Transverse colon (tissue), 3 donors: ENCODE measurements at regions not wholly inside any gene's neighbourhood (a gene's known extent, or its start where the extent isn't known, plus 50 kb on each side); places are given as distances from the start of the nearest gene placed in this dataset.

Source experiments
- EP300 ChIP-seq: sonication (generic); formaldehyde crosslinking; IDR thresholded peaks from one replicate; pipeline ENCODE4 v1.6.1; 2017; ENCODE audit warnings: antibody characterized with exemption, low read depth
- POLR2A ChIP-seq: fragments of 450-650 bp; IDR thresholded peaks from one replicate; pipeline ENCODE4 v1.6.1; 2016; ENCODE audit warnings: antibody characterized with exemption, mild to moderate bottlenecking, moderate library complexity
- TF ChIP-seq, protein P1 (sequence below), 5 experiments: fragments of 200-600 bp in 3 of 5; fragments of 450-650 bp in 2 of 5; sonication (generic) in 3 of 5; IDR thresholded peaks; 1 replicate in 2 of 5; 2 replicates in 3 of 5; pipeline ENCODE4 v1.5.1; 2016 to 2017; ENCODE audit warnings: antibody characterized with exemption in 5 of 5, inconsistent platforms in 3 of 5, mild to moderate bottlenecking in 2 of 5, moderate library complexity in 1 of 5

DNA sequence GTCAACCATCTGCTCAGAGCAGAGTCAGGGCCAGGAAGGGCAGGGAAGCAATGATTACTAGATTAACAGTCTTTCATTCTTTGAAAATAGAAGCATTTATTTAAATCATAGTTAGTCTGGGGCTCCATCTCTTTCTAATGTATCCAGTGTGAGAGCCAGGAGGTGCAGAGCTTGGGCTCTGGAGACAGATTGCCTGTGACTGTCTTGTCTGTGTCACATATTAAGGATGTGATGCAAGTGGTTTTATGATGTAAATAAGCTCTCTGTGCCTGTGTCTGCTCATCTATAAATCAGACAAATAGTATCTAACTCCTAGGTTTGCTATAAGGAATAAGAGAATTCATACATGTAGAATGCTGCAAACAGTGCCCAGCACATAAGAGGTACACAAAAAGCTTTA is 104.9 kb upstream of the TANK start:
- TF ChIP-seq, protein P1, sequence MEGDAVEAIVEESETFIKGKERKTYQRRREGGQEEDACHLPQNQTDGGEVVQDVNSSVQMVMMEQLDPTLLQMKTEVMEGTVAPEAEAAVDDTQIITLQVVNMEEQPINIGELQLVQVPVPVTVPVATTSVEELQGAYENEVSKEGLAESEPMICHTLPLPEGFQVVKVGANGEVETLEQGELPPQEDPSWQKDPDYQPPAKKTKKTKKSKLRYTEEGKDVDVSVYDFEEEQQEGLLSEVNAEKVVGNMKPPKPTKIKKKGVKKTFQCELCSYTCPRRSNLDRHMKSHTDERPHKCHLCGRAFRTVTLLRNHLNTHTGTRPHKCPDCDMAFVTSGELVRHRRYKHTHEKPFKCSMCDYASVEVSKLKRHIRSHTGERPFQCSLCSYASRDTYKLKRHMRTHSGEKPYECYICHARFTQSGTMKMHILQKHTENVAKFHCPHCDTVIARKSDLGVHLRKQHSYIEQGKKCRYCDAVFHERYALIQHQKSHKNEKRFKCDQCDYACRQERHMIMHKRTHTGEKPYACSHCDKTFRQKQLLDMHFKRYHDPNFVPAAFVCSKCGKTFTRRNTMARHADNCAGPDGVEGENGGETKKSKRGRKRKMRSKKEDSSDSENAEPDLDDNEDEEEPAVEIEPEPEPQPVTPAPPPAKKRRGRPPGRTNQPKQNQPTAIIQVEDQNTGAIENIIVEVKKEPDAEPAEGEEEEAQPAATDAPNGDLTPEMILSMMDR (IDR thresholded peaks at IDR 0.05), result no peak
- TF ChIP-seq POLR2A (no peak), EP300 (no peak)
